ENCODE measurements at regions not wholly inside any gene's neighbourhood (a gene's known extent, or its start where the extent isn't known, plus 50 kb on each side); places are given as distances from the start of the nearest gene placed in this dataset.

- DNase-seq (ENCODE audit: low spot score), result no peak
These were observed 975.7 kb upstream of the PRMT6 start for GRCh38 chr1:106080608-106081325.

- no peak for DNase-seq (ENCODE audit: low spot score)
These were observed 945.4 kb upstream of the PRMT6 start for GRCh38 chr1:106111044-106111443.

GRCh38 chr1:106113851-106114250 is 942.6 kb upstream of the PRMT6 start:
- no peak for DNase-seq (ENCODE audit: low spot score)

- no peak for DNase-seq (ENCODE audit: low spot score)
These were observed 935.7 kb upstream of the PRMT6 start for GRCh38 chr1:106120789-106121188.

- DNase-seq (ENCODE audit: low spot score), result no peak
These were observed 934.7 kb upstream of the PRMT6 start for GRCh38 chr1:106121728-106122127.

- DNase-seq (ENCODE audit: low spot score), result no peak
These were observed 921.9 kb upstream of the PRMT6 start for GRCh38 chr1:106134561-106134960.

- no peak for DNase-seq (ENCODE audit: low spot score)
These were observed 883.4 kb upstream of the PRMT6 start for GRCh38 chr1:106173101-106173500.

GRCh38 chr1:106178791-106179190 is 877.7 kb upstream of the PRMT6 start:
- DNase-seq (ENCODE audit: low spot score), result no peak

- no peak for DNase-seq (ENCODE audit: low spot score)
These were observed 874.6 kb upstream of the PRMT6 start for GRCh38 chr1:106181866-106182265.

GRCh38 chr1:106185089-106185488 is 871.4 kb upstream of the PRMT6 start:
- no peak for DNase-seq (ENCODE audit: low spot score)

GRCh38 chr1:106189780-106190179 is 866.7 kb upstream of the PRMT6 start:
- no peak for DNase-seq (ENCODE audit: low spot score)

GRCh38 chr1:106194206-106194605 is 862.3 kb upstream of the PRMT6 start:
- no peak for DNase-seq (ENCODE audit: low spot score)

GRCh38 chr1:106200711-106201110 is 855.8 kb upstream of the PRMT6 start:
- DNase-seq (ENCODE audit: low spot score), result no peak

- no peak for DNase-seq (ENCODE audit: low spot score)
These were observed 849.3 kb upstream of the PRMT6 start for GRCh38 chr1:106207185-106207584.

GRCh38 chr1:106217765-106218164 is 838.7 kb upstream of the PRMT6 start:
- DNase-seq (ENCODE audit: low spot score), result no peak

- DNase-seq (ENCODE audit: low spot score), result no peak
These were observed 834.1 kb upstream of the PRMT6 start for GRCh38 chr1:106222403-106222802.

- no peak for DNase-seq (ENCODE audit: low spot score)
These were observed 833.3 kb upstream of the PRMT6 start for GRCh38 chr1:106223213-106223612.

- no peak for DNase-seq (ENCODE audit: low spot score)
These were observed 832.0 kb upstream of the PRMT6 start for GRCh38 chr1:106224426-106224825.

GRCh38 chr1:106225403-106225802 is 831.1 kb upstream of the PRMT6 start:
- DNase-seq (ENCODE audit: low spot score), result no peak

- DNase-seq (ENCODE audit: low spot score), result no peak
These were observed 829.9 kb upstream of the PRMT6 start for GRCh38 chr1:106226550-106226949.

GRCh38 chr1:106232128-106232527 is 824.3 kb upstream of the PRMT6 start:
- no peak for DNase-seq (ENCODE audit: low spot score)

GRCh38 chr1:106233511-106233910 is 823.0 kb upstream of the PRMT6 start:
- no peak for DNase-seq (ENCODE audit: low spot score)

GRCh38 chr1:106249365-106249764 is 807.1 kb upstream of the PRMT6 start:
- no peak for DNase-seq (ENCODE audit: low spot score)

- no peak for DNase-seq (ENCODE audit: low spot score)
These were observed 806.7 kb upstream of the PRMT6 start for GRCh38 chr1:106249810-106250209.

Measured in AG08395 (cell line).